Panc1 (cell line): ENCODE measurements at regions not wholly inside any gene's neighbourhood (a gene's known extent, or its start where the extent isn't known, plus 50 kb on each side); places are given as distances from the start of the nearest gene placed in this dataset.

Experiments
- ATAC-seq: fragments of 200-7000 bp; cut with Tn5 transposase; 2 replicates; pipeline ENCODE4 v1.9.1; 2020; ENCODE audit warnings: mild to moderate bottlenecking, moderate library complexity
- BruUV-seq: library from RNA; stranded (reverse); fragments of 400-500 nt; replicated peaks from 2 replicates; lab custom pipeline; 2021; lab: Mats Ljungman, UMichigan
- CTCF ChIA-PET: fragments of 300-600 bp; sonication (Branson Sonifier 250); formaldehyde crosslinking; loops from one replicate; lab custom pipeline; 2022; ENCODE audit warnings: antibody characterized with exemption; lab: Charles Lee
- POLR2A ChIA-PET: fragments of 300-600 bp; sonication (Branson Sonifier 250); formaldehyde crosslinking; loops from one replicate; lab custom pipeline; 2022; ENCODE audit warnings: antibody characterized with exemption; lab: Charles Lee
- DNase-seq: peaks from one replicate; pipeline ENCODE4 v3.0.0-alpha.2; 2010; ENCODE audit warnings: low read depth, low spot score
- H3K27ac ChIP-seq: 2 replicates; pipeline ENCODE4 v1.5.1; 2011; ENCODE audit warnings: mild to moderate bottlenecking, low read length, inconsistent platforms
- H3K27me3 ChIP-seq: fragments of 200-500 bp; sonication (Bioruptor generic); 2 replicates; pipeline ENCODE4 v1.6.0; 2014; ENCODE audit warnings: low read length, inconsistent platforms; ENCODE audit not compliant: control insufficient read depth, insufficient read depth
- H3K36me3 ChIP-seq: fragments of 200-500 bp; sonication (Bioruptor generic); 2 replicates; pipeline ENCODE4 v1.5.1; 2014; ENCODE audit warnings: inconsistent platforms, mild to moderate bottlenecking, low read length, moderate library complexity; ENCODE audit not compliant: control insufficient read depth, insufficient read depth
- H3K4me1 ChIP-seq: 2 replicates; pipeline ENCODE4 v1.5.1; 2011; ENCODE audit warnings: inconsistent platforms, mild to moderate bottlenecking, low read length, moderate library complexity; ENCODE audit not compliant: control insufficient read depth, insufficient read depth
- H3K4me3 ChIP-seq, 2 experiments: 2 replicates each; pipeline ENCODE4 v1.5.1; 2011 to 2012; ENCODE audit warnings: low read depth in 2 of 2, low read length in 2 of 2, mild to moderate bottlenecking in 2 of 2, inconsistent platforms in 1 of 2, moderate library complexity in 1 of 2
- H3K9me3 ChIP-seq: fragments of 200-500 bp; sonication (Bioruptor generic); 2 replicates; pipeline ENCODE4 v1.5.1; 2014; ENCODE audit warnings: low read depth, mild to moderate bottlenecking, inconsistent platforms, low read length, moderate library complexity; ENCODE audit not compliant: control insufficient read depth, insufficient read depth
- CTCF ChIP-seq: fragments of 450-650 bp; IDR thresholded peaks from 2 replicates; pipeline ENCODE4 v1.5.1; 2017; ENCODE audit warnings: mild to moderate bottlenecking
- POLR2AphosphoS5 ChIP-seq: IDR thresholded peaks from 2 replicates; pipeline ENCODE4 v1.6.1; 2012; ENCODE audit warnings: mild to moderate bottlenecking, low read depth, low read length, moderate library complexity
- REST ChIP-seq, 2 experiments: IDR thresholded peaks; 2 replicates each; pipeline ENCODE4 v1.6.1; 2011 to 2012; ENCODE audit warnings: low read depth in 2 of 2, control low read depth in 1 of 2, low read length in 1 of 2, mild to moderate bottlenecking in 1 of 2, moderate library complexity in 1 of 2; ENCODE audit not compliant: insufficient read depth in 1 of 2
- SIN3A ChIP-seq: IDR thresholded peaks from 2 replicates; pipeline ENCODE4 v1.6.1; 2012; ENCODE audit warnings: low read depth, mild to moderate bottlenecking, low read length, moderate library complexity, borderline replicate concordance; ENCODE audit not compliant: insufficient read depth
- TCF7L2 ChIP-seq: IDR thresholded peaks from 2 replicates; pipeline ENCODE4 v1.6.1; 2011; ENCODE audit warnings: mild to moderate bottlenecking, low read depth, low read length, inconsistent platforms
- in situ Hi-C: cut with HindIII; loops from 2 replicates; pipeline ENCODE4 v1.10.0; 2016; ENCODE audit warnings: low sequenced_read_pairs, low pct_unique_long_range_greater_than_20kb
- intact Hi-C: fragments of 100-400 bp; cut with micrococcal nuclease; formaldehyde crosslinking; loops from one replicate; pipeline ENCODE4 v1.10.0; 2022; ENCODE audit not compliant: unreplicated experiment

GRCh38 chr2:239539083-239539775 is 138.4 kb upstream of the HDAC4 start:
- in situ Hi-C loops = no loop called here
- POLR2A ChIA-PET = no interaction called here
- H3K9me3 ChIP-seq = peaks cover 4% of the 10 kb centered on the region; the same call in 1 of the 2 replicates
- BruUV-seq = no TSS peak
- ATAC-seq (no peak), DNase-seq (no peak)
- H3K4me1 ChIP-seq = no peaks in the 10 kb centered on the region
- CTCF ChIA-PET = no interaction called here
- intact Hi-C loops = no loop called here
- no peaks in the 10 kb centered on the region for H3K36me3 ChIP-seq
- no peak overlapping the region for H3K4me3 ChIP-seq
- H3K27me3 ChIP-seq = peaks cover 6% of the 10 kb centered on the region
- TF ChIP-seq SIN3A = no peak
- H3K27ac ChIP-seq = no peak overlapping the region

GRCh38 chr2:239538357-239539052 is 137.7 kb upstream of the HDAC4 start:
- TF ChIP-seq POLR2AphosphoS5 (no peak), REST (IDR thresholded peaks at IDR 0.05; ENCODE audit: insufficient read depth in 1 of 2, low read depth in 2 of 2, low read length in 1 of 2) (no peak), TCF7L2 (no peak), SIN3A (no peak), CTCF (no peak)

More at GRCh38 chr2:239538357-239539052, 137.7 kb upstream of the HDAC4 start:
- ATAC-seq (no peak), DNase-seq (no peak)
- no peaks in the 10 kb centered on the region for H3K4me1 ChIP-seq
- H3K36me3 ChIP-seq = no peaks in the 10 kb centered on the region
- no peak overlapping the region for H3K4me3 ChIP-seq
- peaks cover 4% of the 10 kb centered on the region; the same call in 1 of the 2 replicates for H3K9me3 ChIP-seq
- BruUV-seq = no TSS peak
- peaks cover 6% of the 10 kb centered on the region; the same call in 1 of the 2 replicates for H3K27me3 ChIP-seq
- in situ Hi-C loops (no loop called here), intact Hi-C loops (no loop called here)
- ChIA-PET POLR2A (no interaction called here), CTCF (no interaction called here)
- no peak overlapping the region for H3K27ac ChIP-seq
